Ammon's horn (tissue), 1 donor: ENCODE measurements at regions not wholly inside any gene's neighbourhood (a gene's known extent, or its start where the extent isn't known, plus 50 kb on each side); places are given as distances from the start of the nearest gene placed in this dataset.
"Not testable (repeated sequence)": the region's sequence is repeated elsewhere in the genome, so short reads cannot be mapped to it uniquely, and the experiment has no call there.

ENCODE experiments used
- DNase-seq: peaks from one replicate; pipeline ENCODE4 v3.0.0-alpha.2; 2016; ENCODE audit warnings: low spot score

GRCh38 chr3:103991461-103992115 is 1375.1 kb upstream of the ALCAM start:
- no peak for DNase-seq

- DNase-seq: no peak
Measured at GRCh38 chr3:103992469-103992868, 1374.2 kb upstream of the ALCAM start.

DNA sequence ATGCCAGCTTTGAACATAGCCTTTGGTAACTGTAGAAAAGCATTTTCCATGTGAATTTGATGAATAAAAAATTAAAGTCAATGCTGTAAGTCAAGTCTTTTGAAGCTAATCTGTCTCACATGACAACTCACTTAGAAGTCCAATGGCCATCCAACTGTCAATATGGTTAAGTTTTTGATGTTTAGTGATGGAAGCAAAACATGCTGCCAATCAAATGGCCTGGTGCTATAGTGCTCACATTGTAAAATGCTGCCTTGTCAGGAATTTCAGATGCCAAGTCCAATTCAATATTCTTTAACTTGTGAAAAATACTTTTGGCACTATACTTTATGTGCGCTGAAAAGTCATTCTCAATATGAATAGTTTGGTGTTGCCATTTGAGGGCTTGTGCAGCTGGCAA is 1361.8 kb upstream of the ALCAM start:
- DNase-seq: no peak

GRCh38 chr3:104005815-104006214 is 1360.9 kb upstream of the ALCAM start:
- no peak for DNase-seq

GRCh38 chr3:104018541-104018940 is 1348.2 kb upstream of the ALCAM start:
- DNase-seq: no peak

- no peak for DNase-seq
Measured at GRCh38 chr3:104031598-104031997, 1335.1 kb upstream of the ALCAM start.

DNA sequence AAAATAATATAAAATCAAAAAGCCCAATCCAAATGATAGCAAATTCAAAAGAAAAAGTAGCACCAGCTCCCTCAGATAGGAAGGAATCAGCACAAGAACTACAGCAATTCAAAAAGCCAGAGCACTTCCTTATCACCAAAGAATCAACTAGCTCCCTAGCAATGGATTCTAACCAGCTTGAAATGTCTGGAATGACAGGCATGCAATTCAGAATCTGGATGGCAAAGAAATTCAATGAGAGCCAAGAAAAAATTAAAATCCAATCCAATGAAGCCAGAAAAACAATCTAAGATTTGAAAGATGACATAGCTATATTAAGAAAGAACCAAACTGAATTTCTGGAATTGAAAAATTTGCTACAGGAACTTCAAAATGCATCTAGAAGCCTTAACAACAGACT is 1334.4 kb upstream of the ALCAM start:
- DNase-seq: no peak

DNA sequence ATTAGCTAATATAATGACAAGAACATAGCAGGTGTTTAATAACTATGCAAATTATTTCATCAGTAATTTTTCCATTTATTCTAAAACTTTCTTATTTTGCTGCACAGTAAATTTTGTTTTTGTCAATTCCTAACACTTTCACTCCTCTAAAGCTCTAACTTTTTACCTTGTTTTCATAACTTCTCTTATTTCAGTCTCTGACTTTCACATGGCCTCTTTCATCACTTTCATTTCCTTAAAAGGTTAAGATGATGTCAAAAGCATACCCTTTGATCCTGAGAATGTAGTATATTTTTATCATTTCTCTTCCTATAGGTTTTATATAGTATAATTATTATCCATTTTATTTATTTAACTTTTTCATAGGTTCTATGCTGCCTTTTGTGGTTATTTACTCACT is 1325.8 kb upstream of the ALCAM start:
- DNase-seq: no peak

GRCh38 chr3:104043001-104043543 is 1323.6 kb upstream of the ALCAM start:
- DNase-seq: peak; percentile 51

GRCh38 chr3:104044002-104044401 is 1322.7 kb upstream of the ALCAM start:
- DNase-seq: no peak

DNA sequence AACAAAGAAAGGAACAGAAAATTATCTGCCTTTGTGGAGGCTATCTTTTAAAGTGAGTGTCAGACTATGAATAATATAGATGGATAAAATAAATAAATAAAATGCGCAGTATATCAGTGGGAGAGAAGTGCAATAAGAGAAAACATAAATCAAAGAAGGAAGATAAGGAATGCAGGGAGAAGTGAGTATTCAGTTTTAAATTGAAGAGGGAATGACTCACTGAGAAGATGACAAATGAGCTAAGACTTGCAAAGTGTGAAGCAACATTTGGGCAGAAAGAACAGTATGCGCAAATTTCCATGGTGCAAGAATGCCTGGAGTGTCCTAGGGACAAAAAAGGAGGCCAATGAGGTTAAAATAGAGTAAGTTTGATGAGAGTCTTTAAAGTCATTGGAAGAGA is 1300.1 kb upstream of the ALCAM start:
- DNase-seq: no peak

DNA sequence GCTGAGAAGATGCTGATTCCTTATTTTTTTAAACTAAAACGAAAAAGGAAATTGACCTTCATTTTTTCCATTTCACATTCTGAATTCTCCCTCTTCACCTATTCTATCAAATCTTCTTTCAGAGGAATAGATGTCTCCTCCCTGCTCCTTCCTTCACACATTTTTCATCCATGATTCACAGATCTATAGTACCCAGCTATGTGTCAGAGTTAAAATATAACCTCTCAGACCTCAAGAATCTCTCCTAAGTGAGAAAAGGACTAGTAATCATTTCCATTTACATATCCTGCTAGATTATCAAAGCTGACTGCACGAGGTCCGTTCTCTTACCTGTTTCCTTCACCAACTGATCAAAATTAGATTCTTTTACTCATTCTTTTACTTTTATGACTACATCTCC is 1297.6 kb upstream of the ALCAM start:
- no peak for DNase-seq

DNA sequence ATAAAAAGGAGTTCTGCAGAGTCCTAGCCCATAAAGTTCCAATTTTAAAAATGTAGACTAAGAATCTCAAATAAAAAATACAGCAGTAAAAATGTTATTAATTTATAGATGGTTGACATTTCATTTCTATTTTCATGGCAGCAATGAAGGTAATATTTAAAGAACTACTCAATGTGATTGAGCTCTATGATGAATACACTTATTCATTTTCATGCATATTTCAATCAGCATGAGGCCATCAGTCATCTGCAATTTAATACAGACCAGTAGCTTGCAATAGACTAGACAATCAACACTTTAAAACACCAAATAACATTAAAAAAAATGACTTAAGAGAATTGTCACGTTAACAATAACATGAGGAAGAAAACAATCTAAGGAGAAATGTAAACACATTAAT is 1295.8 kb upstream of the ALCAM start:
- DNase-seq: no peak

DNA sequence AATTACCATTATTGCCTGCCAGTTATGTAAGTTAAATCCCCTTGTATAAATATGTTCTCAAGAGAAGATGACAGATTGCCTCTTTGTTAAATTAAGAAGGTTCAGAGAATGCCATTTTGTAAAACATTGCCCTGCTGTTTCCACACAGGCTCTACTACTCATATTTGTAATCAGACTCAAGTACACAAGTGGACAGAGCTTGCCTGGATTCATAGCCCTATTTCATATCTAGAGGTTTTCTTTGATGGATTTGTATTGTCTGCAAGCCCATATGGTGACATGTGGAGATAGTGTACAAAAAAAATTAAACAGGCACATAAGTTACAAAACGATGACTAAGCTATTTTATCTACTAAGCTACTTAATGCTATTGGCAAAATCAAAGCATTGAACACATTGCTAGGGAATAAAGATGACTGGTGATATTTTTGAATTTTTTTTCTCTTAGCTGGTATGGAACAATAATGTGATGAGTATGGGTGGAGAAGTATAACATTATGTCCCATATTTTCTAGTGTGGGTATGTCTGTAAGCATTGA is 1286.6 kb upstream of the ALCAM start:
- no peak for DNase-seq

DNA sequence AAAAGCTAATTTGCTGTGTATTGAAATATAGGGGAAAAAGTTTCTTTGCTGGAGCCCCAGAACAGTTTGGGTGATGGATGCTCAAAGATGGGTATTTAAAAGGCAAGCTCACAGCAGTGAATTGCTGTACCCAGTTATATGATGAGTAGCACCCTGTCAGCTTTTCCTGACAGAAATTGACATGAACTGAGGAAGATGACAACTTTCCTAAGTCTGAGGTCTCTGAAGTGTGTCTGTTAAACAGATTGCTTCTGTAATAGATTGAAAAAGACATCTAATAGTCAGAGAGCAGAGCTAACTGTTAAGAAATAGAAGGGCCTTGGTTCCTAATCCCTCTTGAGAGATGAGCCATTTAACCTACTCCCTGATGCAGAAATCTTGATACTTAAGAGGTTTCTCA is 1278.0 kb upstream of the ALCAM start:
- no peak for DNase-seq

DNA sequence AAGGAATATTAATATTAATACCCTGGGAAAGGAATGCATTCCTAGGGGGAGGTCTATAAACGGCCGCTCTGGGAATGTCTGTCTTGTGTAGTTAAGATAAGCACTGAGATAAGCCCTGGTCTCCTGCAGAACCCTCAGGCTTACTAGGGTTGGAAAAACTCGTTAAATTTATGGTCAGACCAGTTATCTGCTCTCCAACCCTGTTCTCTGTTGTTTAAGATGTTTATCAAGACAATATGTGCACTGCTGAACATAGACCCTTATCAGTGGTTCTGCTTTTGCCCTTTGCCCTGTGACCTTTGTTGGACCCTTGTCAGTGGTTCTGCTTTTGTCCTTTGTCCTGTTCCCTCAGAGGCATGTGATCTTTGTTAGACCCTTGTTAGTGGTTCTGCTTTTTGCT is 1276.7 kb upstream of the ALCAM start:
- not testable (repeated sequence) for DNase-seq

DNA sequence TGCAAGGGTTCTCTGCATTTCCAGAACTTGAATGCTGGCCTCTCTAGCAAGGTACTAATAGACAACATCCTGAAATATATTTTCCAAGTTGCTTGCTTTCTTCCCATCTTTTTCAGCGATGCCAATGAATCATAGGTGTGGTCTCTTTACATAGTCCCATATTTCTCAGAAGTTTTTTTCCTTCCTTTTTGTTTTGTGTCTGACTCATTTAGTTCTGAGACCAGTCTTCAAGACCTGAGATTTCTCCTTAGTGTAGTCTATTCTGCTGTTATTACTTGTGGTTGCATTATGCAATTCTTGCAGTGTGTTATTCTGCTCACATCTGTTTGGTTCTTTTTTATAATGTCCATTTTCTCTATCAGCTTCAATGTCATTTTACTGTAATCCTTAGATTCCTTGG is 1265.0 kb upstream of the ALCAM start:
- DNase-seq: no peak

DNA sequence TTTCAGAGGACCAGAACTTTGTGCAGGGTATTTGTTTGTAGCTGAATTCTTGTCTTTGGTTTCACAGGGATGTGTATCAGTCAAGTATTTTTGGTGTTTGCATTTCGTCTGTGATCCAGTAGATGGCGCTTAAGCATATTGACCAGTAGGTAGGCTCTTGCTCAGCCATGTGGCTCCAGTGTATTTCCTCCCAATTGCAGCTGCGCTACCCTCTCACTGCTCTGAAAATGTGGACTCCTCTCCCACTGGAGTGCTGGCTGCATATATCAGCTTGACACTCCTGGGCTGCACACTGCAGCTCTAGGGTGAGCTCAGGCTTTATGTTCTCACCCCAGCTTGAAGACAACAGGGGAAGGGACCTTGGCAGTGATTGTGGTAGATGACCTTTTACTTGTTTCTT is 1264.3 kb upstream of the ALCAM start:
- peak; percentile 52 for DNase-seq

GRCh38 chr3:104106276-104106675 is 1260.4 kb upstream of the ALCAM start:
- no peak for DNase-seq

DNA sequence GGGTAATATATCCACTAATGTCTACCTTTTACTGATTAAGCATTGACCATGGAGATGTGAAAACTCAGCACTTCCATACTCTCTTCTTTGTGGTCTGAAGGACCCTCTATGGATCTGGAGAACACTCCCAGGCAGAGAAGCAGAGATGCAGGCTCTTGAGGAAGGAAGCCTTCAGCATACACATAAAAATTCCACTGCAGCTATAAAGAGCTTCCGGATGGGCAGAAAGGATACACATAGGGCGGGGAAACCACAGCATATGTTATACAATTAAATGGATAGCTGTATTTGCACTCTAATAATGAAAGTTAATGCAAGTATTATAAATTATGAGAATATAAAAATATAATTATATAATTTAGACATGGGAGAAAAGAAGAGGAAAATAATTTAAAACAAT is 1258.2 kb upstream of the ALCAM start:
- no peak for DNase-seq

DNA sequence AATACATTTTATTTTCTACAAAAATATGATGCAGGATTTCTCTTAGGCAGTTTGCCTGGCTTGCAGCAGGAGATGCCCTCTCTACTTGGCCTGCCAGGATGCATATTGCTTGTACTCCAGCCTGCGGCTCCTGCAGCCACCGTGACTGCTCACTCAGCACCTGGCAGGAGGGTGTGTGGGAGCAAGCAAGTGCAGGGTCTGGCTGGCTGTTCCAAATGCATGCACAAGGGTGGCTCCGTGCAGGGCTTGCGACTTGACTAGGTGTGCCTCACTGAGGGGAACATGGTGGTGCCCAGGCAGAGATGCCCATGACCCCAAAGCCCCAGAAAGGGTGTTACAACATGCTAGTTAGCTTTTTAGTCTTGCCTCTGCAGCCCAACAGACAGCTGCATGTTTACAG is 1240.2 kb upstream of the ALCAM start:
- DNase-seq: no peak

- DNase-seq: no peak
Measured at GRCh38 chr3:104126864-104127553, 1239.7 kb upstream of the ALCAM start.

DNA sequence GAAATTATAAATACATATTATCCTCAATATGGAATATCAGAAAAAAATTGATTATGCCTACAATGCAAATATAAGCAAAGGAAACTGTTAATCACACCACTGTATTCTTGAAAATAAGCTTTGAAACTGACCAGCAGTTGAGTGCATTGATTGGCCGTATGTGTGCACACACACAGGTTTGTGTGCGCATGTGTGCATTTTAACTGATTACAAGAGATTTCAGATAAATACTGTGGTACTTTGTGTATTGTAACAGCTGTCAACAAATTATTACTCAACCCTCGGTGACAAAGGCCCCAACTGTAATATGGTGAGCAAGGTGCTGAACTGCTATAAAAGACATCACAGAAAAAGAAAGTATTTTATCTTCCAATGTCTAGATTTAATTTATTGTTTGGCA is 1238.9 kb upstream of the ALCAM start:
- DNase-seq: no peak
